HFF-Myc (cell line): ENCODE measurements at regions not wholly inside any gene's neighbourhood (a gene's known extent, or its start where the extent isn't known, plus 50 kb on each side); places are given as distances from the start of the nearest gene placed in this dataset.
"Not testable (repeated sequence)": the region's sequence is repeated elsewhere in the genome, so short reads cannot be mapped to it uniquely, and the experiment has no call there.

ENCODE experiments used
- DNase-seq: peaks from one replicate; pipeline ENCODE4 v3.0.0-alpha.2; 2011; ENCODE audit warnings: low read depth; ENCODE audit errors: extremely low read depth
- H3K4me3 ChIP-seq: replicated peaks from 2 replicates; pipeline ENCODE4 v1.5.1; 2011; ENCODE audit warnings: low read depth, mild to moderate bottlenecking, control low read depth, low read length
- CTCF ChIP-seq: IDR thresholded peaks from 2 replicates; pipeline ENCODE4 v1.5.1; 2012; ENCODE audit warnings: mild to moderate bottlenecking, low read depth, low read length, control low read depth; ENCODE audit errors: missing control alignments

- no peak for TF ChIP-seq CTCF
- no peak overlapping the region for H3K4me3 ChIP-seq
- no peak for DNase-seq
Observed at GRCh38 chr4:152052451-152053057, 291.7 kb upstream of the GATB start.

GRCh38 chr4:152051332-152051731, 290.5 kb upstream of the GATB start:
- DNase-seq, H3K4me3 ChIP-seq: not testable (repeated sequence)

GRCh38 chr4:152050106-152050505, 289.3 kb upstream of the GATB start:
- no peak for DNase-seq
- no peak for TF ChIP-seq CTCF
- no peak overlapping the region for H3K4me3 ChIP-seq

- H3K4me3 ChIP-seq: no peak overlapping the region
- TF ChIP-seq CTCF: no peak
Observed at GRCh38 chr4:152047451-152047850, 286.6 kb upstream of the GATB start.

GRCh38 chr4:152045807-152046571, 285.2 kb upstream of the GATB start:
- H3K4me3 ChIP-seq: no peak overlapping the region
- TF ChIP-seq CTCF: peak; percentile 71
- DNase-seq: no peak

More at GRCh38 chr4:152047451-152047850, 286.6 kb upstream of the GATB start:
- DNase-seq: no peak

GRCh38 chr4:152045449-152045806, 284.6 kb upstream of the GATB start:
- no peak overlapping the region for H3K4me3 ChIP-seq
- DNase-seq: no peak

More at GRCh38 chr4:152045449-152045806, 284.6 kb upstream of the GATB start:
- no peak for TF ChIP-seq CTCF
